GM23338 (cell line): ENCODE measurements at regions not wholly inside any gene's neighbourhood (a gene's known extent, or its start where the extent isn't known, plus 50 kb on each side); places are given as distances from the start of the nearest gene placed in this dataset.

ENCODE experiments used
- ATAC-seq: fragments of 200-7000 bp; cut with Tn5 transposase; 3 replicates; pipeline ENCODE4 v1.9.1; 2020
- DNase-seq: peaks from one replicate; pipeline ENCODE4 v3.0.0-alpha.2; 2015; ENCODE audit warnings: low spot score
- H2AFZ ChIP-seq: fragments of 200-600 bp; sonication (generic); 2 replicates; pipeline ENCODE4 v1.8.0; 2016; ENCODE audit warnings: antibody characterized with exemption, mild to moderate bottlenecking, moderate library complexity
- H3F3A ChIP-seq: fragments of 200-600 bp; sonication (generic); replicated peaks from 2 replicates; pipeline ENCODE4 v1.8.0; 2017; ENCODE audit warnings: antibody characterized with exemption, mixed run types, low read depth
- H3K27ac ChIP-seq: fragments of 200-600 bp; sonication (generic); 2 replicates; pipeline ENCODE4 v1.6.1; 2016; ENCODE audit warnings: low read depth
- H3K27me3 ChIP-seq: fragments of 200-600 bp; sonication (generic); 2 replicates; pipeline ENCODE4 v1.8.0; 2016; ENCODE audit warnings: mild to moderate bottlenecking, mixed run types, moderate library complexity; ENCODE audit not compliant: insufficient read depth
- H3K36me3 ChIP-seq: fragments of 200-600 bp; sonication (generic); 2 replicates; pipeline ENCODE4 v1.8.0; 2016; ENCODE audit warnings: mild to moderate bottlenecking; ENCODE audit not compliant: insufficient read depth
- H3K4me1 ChIP-seq: fragments of 200-600 bp; sonication (generic); 2 replicates; pipeline ENCODE4 v1.8.0; 2016; ENCODE audit warnings: mild to moderate bottlenecking, moderate library complexity; ENCODE audit not compliant: insufficient read depth
- H3K4me2 ChIP-seq: fragments of 200-600 bp; sonication (generic); 2 replicates; pipeline ENCODE4 v1.7.1; 2017; ENCODE audit warnings: mixed run types
- H3K4me3 ChIP-seq: fragments of 200-600 bp; sonication (generic); 2 replicates; pipeline ENCODE4 v1.6.1; 2016; ENCODE audit warnings: mixed run types
- H3K79me2 ChIP-seq: fragments of 200-600 bp; sonication (generic); replicated peaks from 2 replicates; pipeline ENCODE4 v1.8.0; 2017; ENCODE audit warnings: mild to moderate bottlenecking; ENCODE audit not compliant: insufficient read depth
- H3K9me2 ChIP-seq: fragments of 200-600 bp; sonication (generic); 2 replicates; pipeline ENCODE4 v1.8.0; 2017; ENCODE audit not compliant: insufficient read depth
- H4K20me1 ChIP-seq: fragments of 200-600 bp; sonication (generic); replicated peaks from 2 replicates; pipeline ENCODE4 v1.8.0; 2017; ENCODE audit warnings: mild to moderate bottlenecking; ENCODE audit not compliant: insufficient read depth
- H3K27ac Mint-ChIP-seq: 2 replicates; pipeline ENCODE4 v1.8.0; 2020; ENCODE audit warnings: inconsistent platforms, mild to moderate bottlenecking, moderate library complexity, mixed read lengths
- H3K27me3 Mint-ChIP-seq: 3 replicates; pipeline ENCODE4 v1.8.0; 2022; ENCODE audit warnings: low read depth, mild to moderate bottlenecking, moderate library complexity, mixed read lengths, inconsistent platforms; ENCODE audit not compliant: insufficient read depth, poor library complexity
- H3K36me3 Mint-ChIP-seq: 3 replicates; pipeline ENCODE4 v1.8.0; 2021; ENCODE audit warnings: low read depth, mild to moderate bottlenecking, inconsistent platforms, moderate library complexity, mixed read lengths
- H3K4me1 Mint-ChIP-seq: 3 replicates; pipeline ENCODE4 v1.8.0; 2020; ENCODE audit warnings: mild to moderate bottlenecking, inconsistent platforms, mixed read lengths
- H3K4me3 Mint-ChIP-seq: 3 replicates; pipeline ENCODE4 v1.8.0; 2021; ENCODE audit warnings: moderate library complexity, mild to moderate bottlenecking, inconsistent platforms, mixed read lengths
- H3K9me3 Mint-ChIP-seq: 3 replicates; pipeline ENCODE4 v1.8.0; 2020; ENCODE audit warnings: moderate library complexity, mild to moderate bottlenecking, inconsistent platforms, mixed read lengths
- CREB1 ChIP-seq: fragments of 250-450 bp; sonication (Bioruptor Pico); IDR thresholded peaks from 2 replicates; pipeline ENCODE4 v1.5.0; 2020; ENCODE audit warnings: low read depth, mild to moderate bottlenecking, moderate library complexity
- EZH2 ChIP-seq: fragments of 200-600 bp; sonication (generic); IDR thresholded peaks from one replicate; pipeline ENCODE4 v1.8.0; 2017; ENCODE audit warnings: antibody characterized with exemption, mild to moderate bottlenecking, low read depth; ENCODE audit not compliant: unreplicated experiment
- EZH2phosphoT487 ChIP-seq: fragments of 200-600 bp; sonication (generic); IDR thresholded peaks from one replicate; pipeline ENCODE4 v1.8.1; 2018; ENCODE audit warnings: antibody characterized with exemption; ENCODE audit not compliant: unreplicated experiment
- JUNB ChIP-seq: IDR thresholded peaks from one replicate; pipeline ENCODE4 v1.6.1; 2016; ENCODE audit warnings: antibody characterized with exemption; ENCODE audit not compliant: unreplicated experiment
- NANOG ChIP-seq: IDR thresholded peaks from 2 replicates; pipeline ENCODE4 v1.6.1; 2016; ENCODE audit warnings: antibody characterized with exemption, borderline replicate concordance
- POLR2AphosphoS5 ChIP-seq: IDR thresholded peaks from 2 replicates; pipeline ENCODE4 v1.6.1; 2016; ENCODE audit warnings: antibody characterized with exemption, low read depth
- REST ChIP-seq: IDR thresholded peaks from one replicate; pipeline ENCODE4 v1.6.1; 2018; ENCODE audit warnings: antibody characterized with exemption; ENCODE audit not compliant: unreplicated experiment
- STAT1 ChIP-seq: IDR thresholded peaks from one replicate; pipeline ENCODE4 v1.6.1; 2016; ENCODE audit warnings: antibody characterized with exemption; ENCODE audit not compliant: unreplicated experiment
- ZNF114 ChIP-seq: fragments of 250-450 bp; sonication (Bioruptor Pico); IDR thresholded peaks from 2 replicates; pipeline ENCODE4 v1.5.0; 2020; ENCODE audit warnings: mild to moderate bottlenecking, moderate library complexity
- ZNF331 ChIP-seq: fragments of 250-450 bp; sonication (Bioruptor Pico); IDR thresholded peaks from 2 replicates; pipeline ENCODE4 v1.5.0; 2020; ENCODE audit warnings: low read depth, mild to moderate bottlenecking, moderate library complexity
- ZNF462 ChIP-seq: fragments of 250-450 bp; sonication (Bioruptor Pico); IDR thresholded peaks from 2 replicates; pipeline ENCODE4 v1.5.0; 2020; ENCODE audit warnings: mild to moderate bottlenecking, moderate library complexity
- TF ChIP-seq, protein P1 (sequence below): IDR thresholded peaks from 2 replicates; pipeline ENCODE4 v1.6.1; 2016; ENCODE audit warnings: antibody characterized with exemption
- TF ChIP-seq, protein P2 (sequence below), 2 experiments: fragments of 200-600 bp in 1 of 2; sonication (generic) in 1 of 2; conservative IDR thresholded peaks; 2 replicates each; pipeline versions ENCODE4 v1.5.1 to v1.6.1; 2016 to 2017; ENCODE audit warnings: antibody characterized with exemption in 2 of 2, low read depth in 2 of 2, mild to moderate bottlenecking in 2 of 2, moderate library complexity in 1 of 2

- DNase-seq, result no peak
- Mint-ChIP-seq H3K4me1 (peaks cover 23% of the 10 kb centered on the region), H3K36me3 (no peaks in the 10 kb centered on the region), H3K9me3 (no peaks in the 10 kb centered on the region; the same call in 2 of the 3 replicates), H3K27me3 (peaks cover 2% of the 10 kb centered on the region), H3K4me3 (no peak overlapping the region), H3K27ac (no peak overlapping the region)
- no peaks in the 10 kb centered on the region for H3K36me3 ChIP-seq
- H2AFZ ChIP-seq, result no peak overlapping the region
- no peak for ATAC-seq
- H3K4me2 ChIP-seq, result no peak overlapping the region
- no peaks in the 10 kb centered on the region for H4K20me1 ChIP-seq
- no peaks in the 10 kb centered on the region for H3K9me2 ChIP-seq
- H3K27me3 ChIP-seq, result no peaks in the 10 kb centered on the region
- TF ChIP-seq, protein P1, sequence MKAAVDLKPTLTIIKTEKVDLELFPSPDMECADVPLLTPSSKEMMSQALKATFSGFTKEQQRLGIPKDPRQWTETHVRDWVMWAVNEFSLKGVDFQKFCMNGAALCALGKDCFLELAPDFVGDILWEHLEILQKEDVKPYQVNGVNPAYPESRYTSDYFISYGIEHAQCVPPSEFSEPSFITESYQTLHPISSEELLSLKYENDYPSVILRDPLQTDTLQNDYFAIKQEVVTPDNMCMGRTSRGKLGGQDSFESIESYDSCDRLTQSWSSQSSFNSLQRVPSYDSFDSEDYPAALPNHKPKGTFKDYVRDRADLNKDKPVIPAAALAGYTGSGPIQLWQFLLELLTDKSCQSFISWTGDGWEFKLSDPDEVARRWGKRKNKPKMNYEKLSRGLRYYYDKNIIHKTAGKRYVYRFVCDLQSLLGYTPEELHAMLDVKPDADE, result no peak
- TF ChIP-seq ZNF331 (CRISPR knock-in tag), result no peak
- TF ChIP-seq STAT1, result no peak
- TF ChIP-seq ZNF114 (CRISPR knock-in tag), result no peak
- no peak for TF ChIP-seq CREB1 (CRISPR knock-in tag)
- TF ChIP-seq JUNB, result no peak
- no peak for TF ChIP-seq ZNF462 (CRISPR knock-in tag)
- no peak for TF ChIP-seq EZH2
- TF ChIP-seq POLR2AphosphoS5, result no peak
- no peak for TF ChIP-seq NANOG
- TF ChIP-seq, protein P2, sequence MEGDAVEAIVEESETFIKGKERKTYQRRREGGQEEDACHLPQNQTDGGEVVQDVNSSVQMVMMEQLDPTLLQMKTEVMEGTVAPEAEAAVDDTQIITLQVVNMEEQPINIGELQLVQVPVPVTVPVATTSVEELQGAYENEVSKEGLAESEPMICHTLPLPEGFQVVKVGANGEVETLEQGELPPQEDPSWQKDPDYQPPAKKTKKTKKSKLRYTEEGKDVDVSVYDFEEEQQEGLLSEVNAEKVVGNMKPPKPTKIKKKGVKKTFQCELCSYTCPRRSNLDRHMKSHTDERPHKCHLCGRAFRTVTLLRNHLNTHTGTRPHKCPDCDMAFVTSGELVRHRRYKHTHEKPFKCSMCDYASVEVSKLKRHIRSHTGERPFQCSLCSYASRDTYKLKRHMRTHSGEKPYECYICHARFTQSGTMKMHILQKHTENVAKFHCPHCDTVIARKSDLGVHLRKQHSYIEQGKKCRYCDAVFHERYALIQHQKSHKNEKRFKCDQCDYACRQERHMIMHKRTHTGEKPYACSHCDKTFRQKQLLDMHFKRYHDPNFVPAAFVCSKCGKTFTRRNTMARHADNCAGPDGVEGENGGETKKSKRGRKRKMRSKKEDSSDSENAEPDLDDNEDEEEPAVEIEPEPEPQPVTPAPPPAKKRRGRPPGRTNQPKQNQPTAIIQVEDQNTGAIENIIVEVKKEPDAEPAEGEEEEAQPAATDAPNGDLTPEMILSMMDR (conservative IDR thresholded peaks at IDR 0.05; ENCODE audit: low read depth in 2 of 2), result no peak
- TF ChIP-seq REST, result no peak
- no peak for TF ChIP-seq EZH2phosphoT487
- H3F3A ChIP-seq, result no peaks in the 10 kb centered on the region
- no peak overlapping the region for H3K27ac ChIP-seq
- H3K4me3 ChIP-seq, result no peak overlapping the region
- peaks cover 4% of the 10 kb centered on the region; the same call in 1 of the 2 replicates for H3K4me1 ChIP-seq
- H3K79me2 ChIP-seq, result no peaks in the 10 kb centered on the region
These were observed 254.1 kb upstream of the TENM3 start for GRCh38 chr4:181989071-181989470.
